Heart left ventricle (tissue), 16 donors: ENCODE measurements at regions not wholly inside any gene's neighbourhood (a gene's known extent, or its start where the extent isn't known, plus 50 kb on each side); places are given as distances from the start of the nearest gene placed in this dataset.

Experiments used
- ATAC-seq, 4 donors: fragments of 200-7000 bp; cut with Tn5 transposase; one replicate each; pipeline ENCODE4 v1.9.1; 2020 to 2022; ENCODE audit warnings: moderate library complexity in 4 of 4, mild to moderate bottlenecking in 3 of 4, moderate number of reproducible peaks in 1 of 4
- DNase-seq, 5 donors: peaks; one replicate each; pipeline ENCODE4 v3.0.0-alpha.2; 2020
- H3K27ac ChIP-seq, 12 donors: fragments of 200-600 bp; sonication (generic) in 4 of 12; one replicate each; pipeline versions ENCODE4 v1.5.0 to v1.8.0; 2016 to 2022; ENCODE audit warnings: mild to moderate bottlenecking in 2 of 12
- H3K27me3 ChIP-seq, 9 donors: fragments of 200-600 bp; sonication (generic) in 2 of 9; one replicate each; pipeline versions ENCODE4 v1.5.1 to v1.8.0; 2016 to 2022; ENCODE audit warnings: mild to moderate bottlenecking in 3 of 9
- H3K36me3 ChIP-seq, 9 donors: fragments of 200-600 bp; sonication (generic) in 2 of 9; one replicate each; pipeline versions ENCODE4 v1.5.0 to v1.8.0; 2018 to 2022; ENCODE audit warnings: mild to moderate bottlenecking in 2 of 9
- H3K4me1 ChIP-seq, 12 donors: fragments of 200-600 bp; sonication (generic) in 4 of 12; one replicate each; pipeline versions ENCODE4 v1.5.0 to v1.8.0; 2016 to 2022; ENCODE audit warnings: mild to moderate bottlenecking in 3 of 12
- H3K4me3 ChIP-seq, 12 donors: fragments of 200-600 bp; sonication (generic) in 4 of 12; one replicate each; pipeline versions ENCODE4 v1.5.0 to v1.8.0; 2017 to 2022; ENCODE audit warnings: mild to moderate bottlenecking in 9 of 12, moderate library complexity in 4 of 12
- H3K9me3 ChIP-seq, 12 donors: fragments of 200-600 bp; sonication (generic) in 4 of 12; one replicate each; pipeline versions ENCODE4 v1.5.0 to v1.8.0; 2016 to 2022; ENCODE audit warnings: mild to moderate bottlenecking in 1 of 12
- POLR2A ChIP-seq, 2 donors: fragments of 450-650 bp; IDR thresholded peaks; one replicate each; pipeline ENCODE4 v1.6.1; 2017; ENCODE audit warnings: antibody characterized with exemption in 2 of 2, mild to moderate bottlenecking in 2 of 2, moderate library complexity in 2 of 2
- WGBS, 4 donors: extraction: QIAGEN DNeasy Blood & Tissue Kit in 2 of 4; methylation state at CpG; one replicate each; pipeline versions ENCODE4 v1.1.5 to v1.1.7; 2013 to 2018; 5-methylcytosine and 5-hydroxymethylcytosine counted together
- intact Hi-C, 10 donors: fragments of 100-400 bp; cut with DNase I; formaldehyde crosslinking; loops; one replicate each; pipeline versions ENCODE4 v1.11.1 to v1.14.2; 2022
- TF ChIP-seq, protein P1 (sequence below), 12 donors: fragments of 200-600 bp; sonication (generic) in 4 of 12; IDR thresholded peaks; one replicate each; pipeline versions ENCODE4 v1.5.0 to v1.8.0; 2018 to 2022; ENCODE audit warnings: antibody characterized with exemption in 12 of 12, mild to moderate bottlenecking in 5 of 12
- donor health status: ischemic (EF 13 %, LVEDD 7.1; RV severe dilation, severe dysfunction).
- donor health status: healthy with polysubstance abuse.
- donor health status: DM: no; HTN: yes; CAD: no.
- donor health status: DM: no; HTN: no; CAD: no.
- donor health status: ischemic (EF 25% LVEDD 6.9; RV normal size, moderate dysfunction).
- donor health status: ischemic (EF 25% LVEDD 5.7; RV mildly dilated, moderate dysfunction).
- donor health status: healthy.
- donor health status: DM: yes; HTN: yes; CAD: no.
- donor health status: ischemic (EF 35%, LVEDD 5.7; RV mildly dilated, moderate dysfunction).
- donor health status: nonischemic (EF 11% LVEDD 7.7; RV severe dilation, severe dysfunction).
- donor health status: DM: yes; HTN: yes; CAD: no.
- donor health status: PGD.
- donor health status: ischemic (EF 29% LVEDD 5.4; RV normal size, mild dysfunction).
- donor health status: nonischemic (EF 23%, LVEDD 6.1; RV moderate dilation, normal function).

DNA sequence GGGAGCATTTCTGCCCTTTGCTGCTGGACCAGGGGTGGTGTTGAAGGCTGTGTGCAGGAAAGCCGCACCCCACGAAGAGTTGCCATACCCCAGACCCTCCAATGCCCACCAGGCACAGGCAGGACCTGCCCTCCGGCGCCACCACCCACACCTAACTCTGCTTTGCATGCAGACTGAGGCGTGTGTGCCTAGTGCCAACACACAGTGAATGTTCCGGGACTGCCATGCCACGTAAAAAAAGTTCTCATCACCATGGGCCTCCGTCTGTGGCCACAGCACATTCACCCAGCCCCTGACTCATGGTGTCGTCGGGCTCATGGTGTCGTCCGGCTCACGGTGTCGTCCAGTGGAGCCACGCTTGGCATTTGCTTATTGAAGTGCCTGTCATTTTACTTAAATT lies 184.9 kb upstream of the RAB6C start:
- H3K36me3 ChIP-seq, result no peaks in the 10 kb centered on the region
- no peak overlapping the region for H3K27ac ChIP-seq
- H3K27me3 ChIP-seq, result no peaks in the 10 kb centered on the region
- no peaks in the 10 kb centered on the region for H3K4me1 ChIP-seq
- ATAC-seq (no peak), DNase-seq (no peak)
- H3K4me3 ChIP-seq, result no peak overlapping the region
- intact Hi-C loops, result no loop called here
- H3K9me3 ChIP-seq, result no peaks in the 10 kb centered on the region
- 86 to 96% (median 89%) methylated on average over 9 to 15 of the region's 15 CpGs for WGBS, 4 donors
- TF ChIP-seq, protein P1, sequence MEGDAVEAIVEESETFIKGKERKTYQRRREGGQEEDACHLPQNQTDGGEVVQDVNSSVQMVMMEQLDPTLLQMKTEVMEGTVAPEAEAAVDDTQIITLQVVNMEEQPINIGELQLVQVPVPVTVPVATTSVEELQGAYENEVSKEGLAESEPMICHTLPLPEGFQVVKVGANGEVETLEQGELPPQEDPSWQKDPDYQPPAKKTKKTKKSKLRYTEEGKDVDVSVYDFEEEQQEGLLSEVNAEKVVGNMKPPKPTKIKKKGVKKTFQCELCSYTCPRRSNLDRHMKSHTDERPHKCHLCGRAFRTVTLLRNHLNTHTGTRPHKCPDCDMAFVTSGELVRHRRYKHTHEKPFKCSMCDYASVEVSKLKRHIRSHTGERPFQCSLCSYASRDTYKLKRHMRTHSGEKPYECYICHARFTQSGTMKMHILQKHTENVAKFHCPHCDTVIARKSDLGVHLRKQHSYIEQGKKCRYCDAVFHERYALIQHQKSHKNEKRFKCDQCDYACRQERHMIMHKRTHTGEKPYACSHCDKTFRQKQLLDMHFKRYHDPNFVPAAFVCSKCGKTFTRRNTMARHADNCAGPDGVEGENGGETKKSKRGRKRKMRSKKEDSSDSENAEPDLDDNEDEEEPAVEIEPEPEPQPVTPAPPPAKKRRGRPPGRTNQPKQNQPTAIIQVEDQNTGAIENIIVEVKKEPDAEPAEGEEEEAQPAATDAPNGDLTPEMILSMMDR (IDR thresholded peaks at IDR 0.05), result no peak
- no peak for TF ChIP-seq POLR2A (IDR thresholded peaks at IDR 0.05)

DNA sequence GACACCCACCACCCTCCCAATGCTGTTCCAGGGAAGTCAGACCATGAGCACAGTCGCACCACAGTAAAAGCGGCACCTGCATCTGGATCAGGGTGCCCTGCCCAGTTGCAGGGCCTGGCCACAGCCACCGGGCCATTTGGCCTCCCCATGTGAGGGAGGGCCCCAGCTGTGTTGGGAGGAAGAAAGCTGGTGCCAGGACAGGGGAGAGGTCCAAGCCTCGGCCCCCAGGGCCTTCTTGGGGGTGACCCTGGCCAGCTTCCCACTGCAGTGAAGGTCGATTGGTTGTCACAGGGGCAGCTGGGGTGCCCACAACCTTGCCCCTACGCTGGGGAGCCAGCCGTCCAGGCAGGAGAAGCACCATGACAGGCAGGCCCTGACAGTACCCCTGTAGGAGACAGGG lies 183.2 kb upstream of the RAB6C start:
- no peaks in the 10 kb centered on the region for H3K36me3 ChIP-seq
- H3K27ac ChIP-seq, result no peak overlapping the region
- H3K4me3 ChIP-seq, result no peak overlapping the region
- TF ChIP-seq, protein P1 (IDR thresholded peaks at IDR 0.05), result no peak
- TF ChIP-seq POLR2A (IDR thresholded peaks at IDR 0.05), result no peak
- H3K9me3 ChIP-seq, result no peaks in the 10 kb centered on the region
- WGBS, 4 donors, result 20 to 81% (median 76%) methylated on average over 1 to 7 of the region's 7 CpGs
- DNase-seq (no peak), ATAC-seq (no peak)
- no peaks in the 10 kb centered on the region for H3K27me3 ChIP-seq
- H3K4me1 ChIP-seq, result no peaks in the 10 kb centered on the region
- intact Hi-C loops, result no loop called here

DNA sequence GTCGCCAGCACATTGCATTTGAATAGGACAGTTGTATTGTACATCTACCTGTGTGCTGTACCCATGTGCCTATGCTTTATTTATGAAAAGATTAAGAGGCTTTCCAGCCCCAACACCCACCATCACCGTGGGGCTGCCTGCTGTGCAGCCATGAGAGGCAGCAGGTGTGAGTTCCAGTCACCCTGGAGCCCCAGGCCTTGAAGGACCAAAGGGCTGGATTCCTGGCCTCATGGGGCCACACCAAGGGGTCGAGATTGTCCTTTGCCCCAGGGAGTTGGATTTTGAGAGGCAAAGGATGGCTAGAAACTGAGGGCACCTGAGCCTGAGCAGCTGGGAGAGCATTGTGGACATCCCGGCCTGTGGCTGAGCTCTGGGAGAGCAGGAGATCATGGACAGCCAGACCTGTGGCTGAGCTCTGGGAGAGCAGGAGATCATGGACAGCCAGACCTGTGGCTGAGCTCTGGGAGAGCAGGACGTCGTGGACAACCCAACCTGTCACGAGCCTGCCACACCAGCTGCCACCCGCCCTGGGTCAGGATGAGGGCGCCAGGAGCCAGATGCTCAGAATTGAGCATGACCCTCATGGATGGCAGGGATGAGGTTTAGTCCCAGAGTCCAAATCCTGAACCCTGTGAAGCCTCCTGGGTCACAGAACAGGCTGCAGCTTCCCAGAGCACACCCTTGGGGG lies 182.5 kb upstream of the RAB6C start:
- intact Hi-C loops, result no loop called here
- no peak for DNase-seq
- no peaks in the 10 kb centered on the region for H3K9me3 ChIP-seq
- H3K36me3 ChIP-seq, result no peaks in the 10 kb centered on the region
- TF ChIP-seq, protein P1 (IDR thresholded peaks at IDR 0.05), result no peak
- TF ChIP-seq POLR2A (IDR thresholded peaks at IDR 0.05), result no peak
- WGBS, 4 donors, result 64 to 86% (median 74%) methylated on average over 7 to 9 of the region's 9 CpGs
- H3K27me3 ChIP-seq, result peaks cover 0 to 4% (median 0%) of the 10 kb centered on the region in 9 donors
- no peak overlapping the region for H3K27ac ChIP-seq
- ATAC-seq, result no peak
- no peak overlapping the region for H3K4me3 ChIP-seq
- H3K4me1 ChIP-seq, result no peaks in the 10 kb centered on the region

DNA sequence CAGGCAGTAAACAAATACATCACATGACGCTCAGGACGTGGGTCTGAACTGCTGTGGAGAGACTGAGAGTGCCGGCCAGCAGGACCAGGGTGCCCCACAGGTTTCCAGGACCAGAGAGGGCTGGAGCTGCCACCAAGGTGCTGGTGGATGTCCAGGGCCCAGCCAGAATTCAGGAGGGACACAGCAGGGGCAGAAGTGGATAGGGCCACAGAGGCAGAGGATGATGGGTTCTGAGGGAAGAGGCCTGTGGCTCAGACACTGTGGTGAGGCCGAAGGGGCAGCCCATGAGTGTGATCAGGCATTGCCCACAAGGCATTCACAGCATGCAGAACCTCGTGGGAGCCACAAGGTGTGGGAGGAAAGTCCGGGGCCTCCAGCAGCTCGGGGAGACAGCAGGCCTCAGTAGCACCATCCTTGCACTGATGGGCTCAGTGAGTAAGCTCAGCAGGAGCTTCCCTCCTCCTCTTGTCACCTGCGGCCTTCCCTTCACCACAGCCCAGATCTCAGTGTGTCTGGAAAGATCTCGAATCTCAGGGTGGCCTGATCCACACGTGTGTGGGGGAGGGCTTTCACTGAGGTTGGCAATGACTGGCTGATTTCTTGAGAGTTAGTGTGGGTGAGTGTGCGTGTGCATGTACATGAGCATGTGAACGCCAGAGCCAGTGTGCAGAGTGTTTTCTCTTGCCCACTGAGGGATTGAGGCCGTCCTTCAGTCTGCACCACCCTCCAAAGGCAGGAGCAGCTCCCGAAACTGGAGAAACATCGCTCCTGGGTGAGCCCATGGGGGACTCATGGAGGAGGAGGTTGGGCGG lies 181.8 kb upstream of the RAB6C start:
- ATAC-seq, result no peak
- H3K27ac ChIP-seq, result no peak overlapping the region
- no peaks in the 10 kb centered on the region for H3K4me1 ChIP-seq
- no peaks in the 10 kb centered on the region for H3K36me3 ChIP-seq
- TF ChIP-seq, protein P1 (IDR thresholded peaks at IDR 0.05), result no peak
- TF ChIP-seq POLR2A (IDR thresholded peaks at IDR 0.05), result no peak
- intact Hi-C loops, result no loop called here
- no peak for DNase-seq
- 73 to 78% (median 75%) methylated on average over 14 to 16 of the region's 16 CpGs for WGBS, 4 donors
- no peaks in the 10 kb centered on the region for H3K9me3 ChIP-seq
- no peak overlapping the region for H3K4me3 ChIP-seq
- peaks cover 0 to 9% (median 0%) of the 10 kb centered on the region in 9 donors for H3K27me3 ChIP-seq
